Osteocyte (in vitro differentiated cells): ENCODE measurements at regions not wholly inside any gene's neighbourhood (a gene's known extent, or its start where the extent isn't known, plus 50 kb on each side); places are given as distances from the start of the nearest gene placed in this dataset.

Source experiments
- DNase-seq: peaks from one replicate; pipeline ENCODE4 v3.0.0; 2021; ENCODE audit warnings: mixed read lengths; ENCODE audit not compliant: unreplicated experiment; ENCODE audit errors: extremely low spot score
- H3K27ac Mint-ChIP-seq: one replicate; pipeline ENCODE4 v1.8.0; 2021; ENCODE audit warnings: mild to moderate bottlenecking, mixed read lengths; ENCODE audit not compliant: unreplicated experiment
- H3K27me3 Mint-ChIP-seq: one replicate; pipeline ENCODE4 v1.8.0; 2021; ENCODE audit warnings: mixed read lengths; ENCODE audit not compliant: unreplicated experiment
- H3K36me3 Mint-ChIP-seq: one replicate; pipeline ENCODE4 v1.8.0; 2021; ENCODE audit warnings: mixed read lengths; ENCODE audit not compliant: unreplicated experiment
- H3K4me1 Mint-ChIP-seq: one replicate; pipeline ENCODE4 v1.8.0; 2021; ENCODE audit warnings: mixed read lengths; ENCODE audit not compliant: unreplicated experiment
- H3K4me3 Mint-ChIP-seq: one replicate; pipeline ENCODE4 v1.8.0; 2021; ENCODE audit warnings: mild to moderate bottlenecking, moderate library complexity, mixed read lengths; ENCODE audit not compliant: unreplicated experiment
- H3K9me3 Mint-ChIP-seq: one replicate; pipeline ENCODE4 v1.8.0; 2021; ENCODE audit warnings: mixed read lengths; ENCODE audit not compliant: unreplicated experiment
- CTCF ChIP-seq: fragments of 200-600 bp; sonication (generic); IDR thresholded peaks from 2 replicates; pipeline ENCODE4 v1.5.0; 2021; ENCODE audit warnings: antibody characterized with exemption, mild to moderate bottlenecking, moderate library complexity

GRCh38 chr2:59223742-59224141 is 982.6 kb upstream of the FANCL start:
- Mint-ChIP-seq H3K4me1 (no peaks in the 10 kb centered on the region), H3K27me3 (peaks cover 9% of the 10 kb centered on the region), H3K4me3 (no peak overlapping the region)

DNA sequence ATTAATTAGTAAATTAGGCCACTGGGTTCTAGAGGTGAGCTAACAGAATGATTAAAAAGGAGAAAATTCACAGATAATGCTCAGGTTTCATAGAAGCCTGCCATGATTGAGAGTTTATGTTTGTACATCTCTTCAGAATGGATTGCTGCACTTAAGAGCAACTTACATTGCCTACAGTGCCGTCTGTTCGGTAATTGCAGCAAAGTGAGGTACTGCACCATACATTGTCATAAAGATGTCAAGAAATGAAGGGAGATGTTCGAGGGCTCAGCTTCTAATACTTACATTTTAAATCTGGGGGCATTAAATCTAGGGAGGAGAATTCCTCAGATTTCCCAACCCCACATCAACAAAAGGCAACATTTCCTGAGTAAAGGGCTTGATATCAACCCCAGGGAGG is 976.2 kb upstream of the FANCL start:
- no peak for TF ChIP-seq CTCF
- Mint-ChIP-seq H3K36me3 (no peaks in the 10 kb centered on the region), H3K27me3 (peaks cover 16% of the 10 kb centered on the region), H3K9me3 (no peaks in the 10 kb centered on the region), H3K27ac (no peak overlapping the region), H3K4me1 (no peaks in the 10 kb centered on the region), H3K4me3 (no peak overlapping the region)
- no peak for DNase-seq

More at GRCh38 chr2:59223742-59224141, 982.6 kb upstream of the FANCL start:
- Mint-ChIP-seq H3K36me3 (no peaks in the 10 kb centered on the region), H3K27ac (no peak overlapping the region), H3K9me3 (no peaks in the 10 kb centered on the region)
- DNase-seq: no peak
- TF ChIP-seq CTCF: no peak

DNA sequence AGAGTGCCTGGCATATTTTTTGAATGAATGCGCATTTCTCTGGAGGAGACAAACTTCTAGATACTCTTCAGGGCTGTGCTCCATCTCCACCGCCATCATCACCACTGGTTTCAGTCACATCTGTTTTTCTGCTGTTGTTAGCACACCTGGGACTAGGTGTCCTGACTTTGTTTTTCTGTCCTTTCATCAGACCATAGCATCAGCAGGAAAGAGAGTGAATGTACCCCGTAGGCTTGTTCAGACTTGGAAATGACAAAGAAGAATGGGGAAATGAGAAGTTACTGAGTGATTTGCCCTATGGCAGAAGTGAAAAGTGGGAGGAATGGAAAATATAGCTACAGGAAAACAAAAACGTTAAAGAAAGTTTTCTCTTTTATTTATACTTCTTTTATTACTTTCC is 965.2 kb upstream of the FANCL start:
- Mint-ChIP-seq H3K4me3 (no peak overlapping the region), H3K27ac (no peak overlapping the region), H3K4me1 (no peaks in the 10 kb centered on the region), H3K9me3 (peaks cover 5% of the 10 kb centered on the region), H3K36me3 (no peaks in the 10 kb centered on the region), H3K27me3 (peaks cover 6% of the 10 kb centered on the region)
- DNase-seq: no peak
- no peak for TF ChIP-seq CTCF

GRCh38 chr2:59204040-59204439 is 962.9 kb upstream of the FANCL start:
- no peak overlapping the region for H3K4me3 Mint-ChIP-seq
- TF ChIP-seq CTCF: no peak

DNA sequence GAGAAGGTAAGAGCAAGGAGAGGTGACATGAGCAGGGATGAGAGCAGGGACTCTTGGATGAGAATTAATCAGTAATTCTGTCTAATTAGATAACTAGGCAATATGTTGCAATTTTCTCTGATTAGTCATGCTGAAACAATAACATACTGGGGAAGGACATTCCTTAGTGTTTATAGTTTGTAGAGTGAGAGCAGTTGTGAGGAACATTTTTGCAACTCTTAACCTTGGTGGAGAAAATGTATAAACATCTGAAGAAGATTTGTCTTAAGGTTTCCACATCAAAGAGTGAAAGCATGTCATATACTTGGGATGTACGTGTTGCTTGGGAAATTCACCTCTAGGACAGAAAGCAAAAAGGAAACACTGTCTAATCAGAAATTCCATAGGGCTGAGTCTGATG is 955.4 kb upstream of the FANCL start:
- no peaks in the 10 kb centered on the region for H3K9me3 Mint-ChIP-seq
- TF ChIP-seq CTCF: no peak
- no peak for DNase-seq
- no peaks in the 10 kb centered on the region for H3K36me3 Mint-ChIP-seq
- H3K4me1 Mint-ChIP-seq: no peaks in the 10 kb centered on the region
- no peak overlapping the region for H3K4me3 Mint-ChIP-seq
- H3K27me3 Mint-ChIP-seq: no peaks in the 10 kb centered on the region
- H3K27ac Mint-ChIP-seq: no peak overlapping the region

More at GRCh38 chr2:59204040-59204439, 962.9 kb upstream of the FANCL start:
- Mint-ChIP-seq H3K9me3 (no peaks in the 10 kb centered on the region), H3K27me3 (peaks cover 6% of the 10 kb centered on the region), H3K27ac (no peak overlapping the region), H3K36me3 (no peaks in the 10 kb centered on the region), H3K4me1 (no peaks in the 10 kb centered on the region)
- no peak for DNase-seq
